ENCODE measurements at regions not wholly inside any gene's neighbourhood (a gene's known extent, or its start where the extent isn't known, plus 50 kb on each side); places are given as distances from the start of the nearest gene placed in this dataset.
"Not testable (repeated sequence)": the region's sequence is repeated elsewhere in the genome, so short reads cannot be mapped to it uniquely, and the experiment has no call there.

- not testable (repeated sequence) for DNase-seq (ENCODE audit: low read depth in 2 of 3, low spot score in 1 of 3)
Observed at GRCh38 chr10:90118567-90118966, 417.2 kb downstream of the KIF20B start.

GRCh38 chr10:90119631-90120280 lies 418.4 kb downstream of the KIF20B start:
- not testable (repeated sequence) for DNase-seq (ENCODE audit: low read depth in 2 of 3, low spot score in 1 of 3)

GRCh38 chr10:90125456-90126255 lies 424.3 kb downstream of the KIF20B start:
- no peak for DNase-seq (ENCODE audit: low read depth in 2 of 3, low spot score in 1 of 3)

- no peak for DNase-seq (ENCODE audit: low read depth in 2 of 3, low spot score in 1 of 3)
Observed at GRCh38 chr10:90126256-90126595, 424.8 kb downstream of the KIF20B start.

GRCh38 chr10:90130321-90131086 lies 429.1 kb downstream of the KIF20B start:
- no peak for DNase-seq (ENCODE audit: low read depth in 2 of 3, low spot score in 1 of 3)

- DNase-seq (ENCODE audit: low read depth in 2 of 3, low spot score in 1 of 3), result no peak
Observed at GRCh38 chr10:90133606-90134005, 432.2 kb downstream of the KIF20B start.

- DNase-seq (ENCODE audit: low read depth in 2 of 3, low spot score in 1 of 3), result peak in 1 of 3 donors; percentile 13
Observed at GRCh38 chr10:90136731-90137316, 435.4 kb downstream of the KIF20B start.

- DNase-seq (ENCODE audit: low read depth in 2 of 3, low spot score in 1 of 3), result no peak
Observed at GRCh38 chr10:90138844-90139243, 437.5 kb downstream of the KIF20B start.

- no peak for DNase-seq (ENCODE audit: low read depth in 2 of 3, low spot score in 1 of 3)
Observed at GRCh38 chr10:90141791-90142190, 440.4 kb downstream of the KIF20B start.

GRCh38 chr10:90143937-90144336 lies 442.5 kb downstream of the KIF20B start:
- DNase-seq (ENCODE audit: low read depth in 2 of 3, low spot score in 1 of 3), result no peak

GRCh38 chr10:90148116-90148855 lies 446.9 kb downstream of the KIF20B start:
- DNase-seq (ENCODE audit: low read depth in 2 of 3, low spot score in 1 of 3), result no peak

- no peak for DNase-seq (ENCODE audit: low read depth in 2 of 3, low spot score in 1 of 3)
Observed at GRCh38 chr10:90149563-90149962, 448.2 kb downstream of the KIF20B start.

GRCh38 chr10:90162271-90162853 lies 461.0 kb downstream of the KIF20B start:
- DNase-seq (ENCODE audit: low read depth in 2 of 3, low spot score in 1 of 3), result no peak

GRCh38 chr10:90167174-90168064 lies 466.0 kb downstream of the KIF20B start:
- no peak for DNase-seq (ENCODE audit: low read depth in 2 of 3, low spot score in 1 of 3)

GRCh38 chr10:90168244-90168643 lies 466.9 kb downstream of the KIF20B start:
- no peak for DNase-seq (ENCODE audit: low read depth in 2 of 3, low spot score in 1 of 3)

- no peak for DNase-seq (ENCODE audit: low read depth in 2 of 3, low spot score in 1 of 3)
Observed at GRCh38 chr10:90171014-90171722, 469.8 kb downstream of the KIF20B start.

- no peak for DNase-seq (ENCODE audit: low read depth in 2 of 3, low spot score in 1 of 3)
Observed at GRCh38 chr10:90174531-90174930, 473.1 kb downstream of the KIF20B start.

- no peak for DNase-seq (ENCODE audit: low read depth in 2 of 3, low spot score in 1 of 3)
Observed at GRCh38 chr10:90175161-90175681, 473.8 kb downstream of the KIF20B start.
